K562 (cell line): ENCODE measurements at regions not wholly inside any gene's neighbourhood (a gene's known extent, or its start where the extent isn't known, plus 50 kb on each side); places are given as distances from the start of the nearest gene placed in this dataset.

Experiments
- ATAC-seq: fragments of 200-7000 bp; cut with Tn5 transposase; 3 replicates; pipeline ENCODE4 v1.9.1; 2020; ENCODE audit warnings: moderate library complexity
- BruUV-seq: library from RNA; stranded (reverse); fragments of 400-500 nt; replicated peaks from 2 replicates; lab custom pipeline; 2021; lab: Mats Ljungman, UMichigan
- CTCF ChIA-PET: fragments of 300-600 bp; formaldehyde crosslinking; extraction: SDS; loops from one replicate; lab custom pipeline; 2021; ENCODE audit warnings: low intra/inter-chr PET ratio; lab: Yijun Ruan, JAX
- POLR2A ChIA-PET: fragments of 300-600, 350-650 bp; sonication (Branson Sonifier 250); formaldehyde crosslinking; extraction: SDS; loops from one replicate; lab custom pipeline; 2021; ENCODE audit warnings: antibody characterized with exemption, inconsistent platforms; lab: Yijun Ruan, JAX
- DNase-seq, 4 experiments: peaks; one replicate each; pipeline versions ENCODE4 v3.0.0 to v3.0.0-alpha.2; 2011 to 2018; ENCODE audit warnings: low spot score in 3 of 4, mixed read lengths in 3 of 4; ENCODE audit errors: extremely low read depth in 1 of 4
- FAIRE-seq: peaks from 2 replicates; lab custom pipeline; 2011; peaks lifted over from hg19 to GRCh38; lab: Jason Lieb, UNC
- H2AFZ ChIP-seq: 2 replicates; pipeline ENCODE4 v1.6.0; 2011; ENCODE audit warnings: low read depth, low read length, control low read depth, inconsistent platforms
- H3K27ac ChIP-seq: fragments of 200-600 bp; 3 replicates; pipeline ENCODE4 v1.8.0; 2011; ENCODE audit warnings: low read depth, mild to moderate bottlenecking, control low read depth, inconsistent platforms, low read length, moderate library complexity, mixed read lengths; ENCODE audit errors: extremely low read depth
- H3K27me3 ChIP-seq, 2 experiments: fragments of 300-600 bp in 1 of 2; 2 replicates in 1 of 2; 3 replicates in 1 of 2; pipeline versions ENCODE4 v1.6.0 to v1.8.0; 2011; ENCODE audit warnings: inconsistent platforms in 2 of 2, low read length in 2 of 2, mild to moderate bottlenecking in 1 of 2, mixed read lengths in 1 of 2, moderate library complexity in 1 of 2; ENCODE audit not compliant: control insufficient read depth in 2 of 2, insufficient read depth in 2 of 2
- H3K36me3 ChIP-seq: fragments of 300-600 bp; 3 replicates; pipeline ENCODE4 v1.8.0; 2011; ENCODE audit warnings: mild to moderate bottlenecking, low read length, inconsistent platforms; ENCODE audit not compliant: control insufficient read depth, insufficient read depth
- H3K4me1 ChIP-seq, 2 experiments: fragments of 200-600 bp in 1 of 2; replicated peaks in 1 of 2; 2 replicates in 1 of 2; 3 replicates in 1 of 2; pipeline versions ENCODE4 v1.5.1 to v1.8.0; 2011; ENCODE audit warnings: inconsistent platforms in 2 of 2, low read length in 2 of 2, mild to moderate bottlenecking in 1 of 2, mixed read lengths in 1 of 2, moderate library complexity in 1 of 2; ENCODE audit not compliant: control insufficient read depth in 2 of 2, insufficient read depth in 2 of 2
- H3K4me2 ChIP-seq: 2 replicates; pipeline ENCODE4 v1.6.1; 2011; ENCODE audit warnings: low read length, control low read depth, inconsistent platforms, mixed read lengths; ENCODE audit not compliant: insufficient read depth
- H3K4me3 ChIP-seq: fragments of 200-600 bp; sonication (generic), shearing (Covaris generic); 2 replicates; pipeline ENCODE4 v1.5.1; 2016; ENCODE audit warnings: control low read depth, inconsistent platforms
- H3K79me2 ChIP-seq: fragments of 200-600 bp; 3 replicates; pipeline ENCODE4 v1.8.0; 2011; ENCODE audit warnings: low read length, inconsistent platforms; ENCODE audit not compliant: control insufficient read depth, insufficient read depth
- H3K9ac ChIP-seq, 2 experiments: 2 replicates each; pipeline versions ENCODE4 v1.6.0 to v1.6.1; 2011; ENCODE audit warnings: low read depth in 2 of 2, low read length in 2 of 2, control low read depth in 1 of 2, inconsistent platforms in 1 of 2, mild to moderate bottlenecking in 1 of 2, mixed read lengths in 1 of 2; ENCODE audit not compliant: insufficient read depth in 1 of 2
- H3K9me1 ChIP-seq: one replicate; pipeline ENCODE4 v1.6.0; 2011; ENCODE audit warnings: inconsistent platforms, mild to moderate bottlenecking, low read length, moderate library complexity; ENCODE audit not compliant: control insufficient read depth, insufficient read depth
- H3K9me3 ChIP-seq: replicated peaks from 2 replicates; pipeline ENCODE4 v1.5.1; 2011; ENCODE audit warnings: low read depth, low read length, inconsistent platforms; ENCODE audit not compliant: control insufficient read depth, insufficient read depth
- H4K20me1 ChIP-seq: replicated peaks from 2 replicates; pipeline ENCODE4 v1.6.1; 2011; ENCODE audit warnings: low read length, inconsistent platforms, mixed read lengths; ENCODE audit not compliant: control insufficient read depth, insufficient read depth
- ETV1 ChIP-seq: fragments of 450-650 bp; conservative IDR thresholded peaks from 2 replicates; pipeline ENCODE4 v1.6.1; 2016; ENCODE audit warnings: missing genetic modification characterization, control low read depth, low read depth, missing compliant biosample characterization
- SNRNP70 ChIP-seq: fragments of 200-400 bp; formaldehyde crosslinking; optimal IDR thresholded peaks from 2 replicates; pipeline ENCODE3; 2017; ENCODE audit warnings: low read depth, low read length
- WGBS: fragments of 100-300 bp; shearing (Covaris generic); methylation state at CpG from one replicate; pipeline ENCODE4 v1.1.6; 2016; ENCODE audit warnings: low coverage, mixed read lengths; ENCODE audit not compliant: insufficient coverage; ENCODE audit errors: missing lambda C conversion rate; 5-methylcytosine and 5-hydroxymethylcytosine counted together
- in situ Hi-C: fragments of 300-500 bp; cut with MboI; formaldehyde crosslinking; loops from 4 replicates; pipeline ENCODE4 v1.15.0; 2018; ENCODE audit warnings: inconsistent platforms, mixed read lengths
- intact Hi-C: fragments of 100-400 bp; cut with micrococcal nuclease; formaldehyde crosslinking; loops from 2 replicates; pipeline ENCODE4 v1.14.2; 2022
- TF ChIP-seq, protein P1 (sequence below): fragments of 450-650 bp; IDR thresholded peaks from 2 replicates; pipeline ENCODE4 v1.6.1; 2016; ENCODE audit warnings: low read depth

DNA sequence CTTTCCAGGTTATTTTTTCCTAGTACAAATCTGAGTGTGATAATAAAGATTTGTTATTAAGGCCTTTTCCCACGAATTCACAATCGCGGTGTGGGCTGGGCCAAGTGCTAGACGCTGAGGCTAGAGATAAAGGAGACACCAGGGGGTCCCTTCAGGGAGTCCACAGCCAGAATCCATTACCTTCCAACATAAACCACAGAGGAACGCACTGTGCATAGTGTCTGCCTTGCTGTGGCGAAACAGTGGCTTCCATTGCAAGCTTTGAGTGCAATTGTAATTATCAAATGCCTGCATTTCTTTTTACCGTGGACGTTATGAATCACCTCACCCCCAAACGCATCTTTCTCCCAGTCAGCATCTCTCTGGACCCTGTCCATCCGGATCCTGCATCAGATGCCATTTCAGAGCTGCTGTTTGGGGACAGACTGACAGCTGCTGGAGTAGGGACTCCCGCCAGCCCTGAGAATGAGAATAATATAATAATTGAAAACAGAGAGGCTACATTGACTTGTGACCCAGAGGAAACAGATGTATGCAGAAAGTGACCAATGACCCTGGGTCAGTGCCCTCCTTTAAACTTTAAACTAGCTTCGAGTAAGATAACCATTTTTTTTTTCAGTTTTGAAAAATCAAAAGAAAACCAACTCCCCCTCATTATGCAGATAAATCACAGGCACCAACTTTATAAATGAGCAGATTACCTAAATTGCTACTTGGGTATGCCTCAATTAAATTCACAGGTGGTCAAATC, 456.2 kb upstream of the NRP1 start (continued):
- TF ChIP-seq, protein P1, sequence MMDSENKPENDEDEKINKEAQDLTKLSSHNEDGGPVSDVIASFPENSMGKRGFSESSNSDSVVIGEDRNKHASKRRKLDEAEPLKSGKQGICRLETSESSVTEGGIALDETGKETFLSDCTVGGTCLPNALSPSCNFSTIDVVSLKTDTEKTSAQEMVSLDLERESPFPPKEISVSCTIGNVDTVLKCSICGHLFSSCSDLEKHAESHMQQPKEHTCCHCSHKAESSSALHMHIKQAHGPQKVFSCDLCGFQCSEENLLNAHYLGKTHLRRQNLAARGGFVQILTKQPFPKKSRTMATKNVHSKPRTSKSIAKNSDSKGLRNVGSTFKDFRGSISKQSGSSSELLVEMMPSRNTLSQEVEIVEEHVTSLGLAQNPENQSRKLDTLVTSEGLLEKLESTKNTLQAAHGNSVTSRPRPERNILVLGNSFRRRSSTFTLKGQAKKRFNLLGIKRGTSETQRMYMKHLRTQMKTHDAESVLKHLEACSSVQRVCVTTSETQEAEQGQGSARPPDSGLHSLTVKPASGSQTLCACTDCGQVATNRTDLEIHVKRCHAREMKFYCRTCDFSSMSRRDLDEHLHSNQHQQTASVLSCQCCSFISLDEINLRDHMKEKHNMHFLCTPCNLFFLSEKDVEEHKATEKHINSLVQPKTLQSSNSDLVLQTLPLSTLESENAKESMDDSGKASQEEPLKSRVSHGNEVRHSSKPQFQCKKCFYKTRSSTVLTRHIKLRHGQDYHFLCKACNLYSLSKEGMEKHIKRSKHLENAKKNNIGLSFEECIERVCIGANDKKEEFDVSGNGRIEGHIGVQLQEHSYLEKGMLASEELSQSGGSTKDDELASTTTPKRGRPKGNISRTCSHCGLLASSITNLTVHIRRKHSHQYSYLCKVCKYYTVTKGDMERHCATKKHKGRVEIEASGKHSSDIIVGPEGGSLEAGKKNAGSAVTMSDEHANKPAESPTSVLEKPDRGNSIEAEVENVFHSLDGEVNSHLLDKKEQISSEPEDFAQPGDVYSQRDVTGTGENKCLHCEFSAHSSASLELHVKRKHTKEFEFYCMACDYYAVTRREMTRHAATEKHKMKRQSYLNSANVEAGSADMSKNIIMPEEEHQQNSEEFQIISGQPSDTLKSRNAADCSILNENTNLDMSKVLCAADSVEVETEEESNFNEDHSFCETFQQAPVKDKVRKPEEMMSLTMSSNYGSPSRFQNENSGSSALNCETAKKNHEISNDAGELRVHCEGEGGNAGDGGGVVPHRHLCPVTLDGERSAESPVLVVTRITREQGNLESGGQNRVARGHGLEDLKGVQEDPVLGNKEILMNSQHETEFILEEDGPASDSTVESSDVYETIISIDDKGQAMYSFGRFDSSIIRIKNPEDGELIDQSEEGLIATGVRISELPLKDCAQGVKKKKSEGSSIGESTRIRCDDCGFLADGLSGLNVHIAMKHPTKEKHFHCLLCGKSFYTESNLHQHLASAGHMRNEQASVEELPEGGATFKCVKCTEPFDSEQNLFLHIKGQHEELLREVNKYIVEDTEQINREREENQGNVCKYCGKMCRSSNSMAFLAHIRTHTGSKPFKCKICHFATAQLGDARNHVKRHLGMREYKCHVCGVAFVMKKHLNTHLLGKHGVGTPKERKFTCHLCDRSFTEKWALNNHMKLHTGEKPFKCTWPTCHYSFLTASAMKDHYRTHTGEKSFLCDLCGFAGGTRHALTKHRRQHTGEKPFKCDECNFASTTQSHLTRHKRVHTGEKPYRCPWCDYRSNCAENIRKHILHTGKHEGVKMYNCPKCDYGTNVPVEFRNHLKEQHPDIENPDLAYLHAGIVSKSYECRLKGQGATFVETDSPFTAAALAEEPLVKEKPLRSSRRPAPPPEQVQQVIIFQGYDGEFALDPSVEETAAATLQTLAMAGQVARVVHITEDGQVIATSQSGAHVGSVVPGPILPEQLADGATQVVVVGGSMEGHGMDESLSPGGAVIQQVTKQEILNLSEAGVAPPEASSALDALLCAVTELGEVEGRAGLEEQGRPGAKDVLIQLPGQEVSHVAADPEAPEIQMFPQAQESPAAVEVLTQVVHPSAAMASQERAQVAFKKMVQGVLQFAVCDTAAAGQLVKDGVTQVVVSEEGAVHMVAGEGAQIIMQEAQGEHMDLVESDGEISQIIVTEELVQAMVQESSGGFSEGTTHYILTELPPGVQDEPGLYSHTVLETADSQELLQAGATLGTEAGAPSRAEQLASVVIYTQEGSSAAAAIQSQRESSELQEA, result no peak

DNA sequence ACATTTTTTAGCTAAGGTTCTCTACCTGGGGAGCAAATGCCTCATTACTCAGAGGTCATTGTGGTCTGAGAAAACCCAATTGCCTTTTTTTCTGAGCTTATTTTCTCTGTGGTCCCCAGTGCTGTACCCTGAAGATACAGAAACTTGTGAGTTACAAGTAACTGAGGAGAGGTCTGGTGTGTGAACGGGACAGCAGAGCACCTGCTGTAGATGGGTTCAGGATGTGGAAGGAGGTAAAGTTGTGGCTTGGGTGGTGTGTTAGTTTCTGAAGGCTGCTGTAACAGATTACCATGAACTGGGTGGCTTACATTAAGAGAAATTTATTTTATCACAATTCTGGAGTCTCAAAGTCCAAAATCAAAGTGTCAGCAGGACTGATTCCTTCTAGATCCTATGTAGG, 449.1 kb upstream of the NRP1 start:
- ATAC-seq (no peak), FAIRE-seq (no peak), DNase-seq (no peak)
- H3K27me3 ChIP-seq, result no peaks in the 10 kb centered on the region
- no TSS peak for BruUV-seq
- H3K9ac ChIP-seq, result no peak overlapping the region
- no peaks in the 10 kb centered on the region for H3K79me2 ChIP-seq
- H3K27ac ChIP-seq, result no peak overlapping the region
- ChIA-PET POLR2A (no interaction called here), CTCF (no interaction called here)
- no peaks in the 10 kb centered on the region for H3K9me1 ChIP-seq
- no peaks in the 10 kb centered on the region for H3K36me3 ChIP-seq
- no peaks in the 10 kb centered on the region for H4K20me1 ChIP-seq
- in situ Hi-C loops (no loop called here), intact Hi-C loops (no loop called here)
- no peak overlapping the region for H2AFZ ChIP-seq
- WGBS, result 0% methylated on average over 1 of the region's 1 CpG
- H3K4me3 ChIP-seq, result no peak overlapping the region
- no peak overlapping the region for H3K4me2 ChIP-seq
- no peaks in the 10 kb centered on the region for H3K9me3 ChIP-seq
- H3K4me1 ChIP-seq, result no peaks in the 10 kb centered on the region
- TF ChIP-seq SNRNP70 (no peak), ETV1 (tag) (no peak)
